DMS153 treated with DMSO at 0.1 percent for 48 hours (cell line): ENCODE measurements at regions not wholly inside any gene's neighbourhood (a gene's known extent, or its start where the extent isn't known, plus 50 kb on each side); places are given as distances from the start of the nearest gene placed in this dataset.

Experiments used
- DNase-seq: peaks from one replicate; lab custom pipeline; 2025; ENCODE audit not compliant: unreplicated experiment; lab: John Stamatoyannopoulos, UW

- peak; percentile 37 for DNase-seq
Observed at GRCh38 chr6:111957623-111958315, 84.5 kb upstream of the FYN start.

GRCh38 chr6:111958534-111958933 is 85.3 kb upstream of the FYN start:
- no peak for DNase-seq

- DNase-seq, result no peak
Observed at GRCh38 chr6:111959766-111960165, 86.5 kb upstream of the FYN start.

- DNase-seq, result no peak
Observed at GRCh38 chr6:111967131-111967530, 86.8 kb upstream of the CCN6 start.

- no peak for DNase-seq
Observed at GRCh38 chr6:111970426-111970825, 83.5 kb upstream of the CCN6 start.

- no peak for DNase-seq
Observed at GRCh38 chr6:111971181-111971841, 82.6 kb upstream of the CCN6 start.

- DNase-seq, result no peak
Observed at GRCh38 chr6:111971866-111972532, 81.9 kb upstream of the CCN6 start.

GRCh38 chr6:111972745-111973117 is 81.2 kb upstream of the CCN6 start:
- DNase-seq, result no peak

- no peak for DNase-seq
Observed at GRCh38 chr6:111973118-111973761, 80.7 kb upstream of the CCN6 start.

- no peak for DNase-seq
Observed at GRCh38 chr6:111973927-111974639, 79.8 kb upstream of the CCN6 start.

- no peak for DNase-seq
Observed at GRCh38 chr6:111975466-111975865, 78.4 kb upstream of the CCN6 start.

GRCh38 chr6:111976139-111976538 is 77.8 kb upstream of the CCN6 start:
- no peak for DNase-seq

- DNase-seq, result no peak
Observed at GRCh38 chr6:111978532-111979149, 75.3 kb upstream of the CCN6 start.

GRCh38 chr6:111979633-111980032 is 74.3 kb upstream of the CCN6 start:
- DNase-seq, result no peak

- no peak for DNase-seq
Observed at GRCh38 chr6:111980143-111980542, 73.8 kb upstream of the CCN6 start.

- DNase-seq, result no peak
Observed at GRCh38 chr6:111980971-111981840, 72.7 kb upstream of the CCN6 start.

GRCh38 chr6:111982681-111983080 is 71.2 kb upstream of the CCN6 start:
- peak; percentile 38 for DNase-seq

- no peak for DNase-seq
Observed at GRCh38 chr6:111983193-111983592, 70.7 kb upstream of the CCN6 start.

GRCh38 chr6:111984081-111984480 is 69.8 kb upstream of the CCN6 start:
- no peak for DNase-seq
